ENCODE measurements at regions not wholly inside any gene's neighbourhood (a gene's known extent, or its start where the extent isn't known, plus 50 kb on each side); places are given as distances from the start of the nearest gene placed in this dataset.
"Not testable (repeated sequence)": the region's sequence is repeated elsewhere in the genome, so short reads cannot be mapped to it uniquely, and the experiment has no call there.

DNA sequence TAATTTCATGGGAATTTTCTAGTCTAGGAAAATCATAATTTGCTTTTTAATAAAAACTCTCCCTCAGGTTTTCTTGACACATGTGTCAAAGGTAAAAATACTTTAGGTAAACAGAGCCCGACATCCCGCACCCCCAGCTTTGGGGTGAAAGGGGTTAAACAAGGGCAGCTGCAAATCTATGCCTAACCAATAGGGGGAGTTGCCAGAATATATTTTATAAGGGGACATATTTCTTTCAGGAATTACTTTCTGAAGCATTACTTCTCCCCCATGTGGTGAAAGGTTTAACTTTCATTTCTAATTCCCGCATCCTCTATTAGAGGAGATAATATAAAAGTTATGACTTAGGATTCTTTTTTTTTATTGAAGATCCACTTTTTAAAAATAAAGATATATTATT, 53.9 kb upstream of the HEPH start:
- peak; percentile 9 for DNase-seq

DNA sequence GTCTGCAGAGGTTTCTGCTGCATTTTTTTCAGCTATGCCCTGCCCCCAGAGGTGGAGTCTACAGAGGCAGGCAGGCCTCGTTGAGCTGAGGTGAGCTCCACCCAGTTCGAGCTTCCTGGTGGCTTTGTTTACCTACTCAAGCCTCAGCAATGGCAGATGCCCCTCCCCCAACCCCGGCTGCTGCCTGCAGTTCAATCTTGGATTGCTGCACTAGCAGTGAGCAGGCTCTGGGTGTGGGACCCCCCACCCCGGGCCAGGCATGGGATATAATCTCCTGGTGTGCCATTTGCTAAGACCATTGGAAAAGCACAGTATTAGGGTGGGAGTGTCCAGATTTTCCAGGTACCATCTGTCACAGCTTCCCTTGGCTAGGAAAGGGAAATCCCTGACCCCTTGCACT, 56.2 kb upstream of the HEPH start:
- DNase-seq = not testable (repeated sequence)

GRCh38 chrX:66102398-66102797, 61.6 kb upstream of the HEPH start:
- DNase-seq = not testable (repeated sequence)

GRCh38 chrX:66098162-66098561, 58.3 kb upstream of the VSIG4 start:
- no peak for DNase-seq

DNA sequence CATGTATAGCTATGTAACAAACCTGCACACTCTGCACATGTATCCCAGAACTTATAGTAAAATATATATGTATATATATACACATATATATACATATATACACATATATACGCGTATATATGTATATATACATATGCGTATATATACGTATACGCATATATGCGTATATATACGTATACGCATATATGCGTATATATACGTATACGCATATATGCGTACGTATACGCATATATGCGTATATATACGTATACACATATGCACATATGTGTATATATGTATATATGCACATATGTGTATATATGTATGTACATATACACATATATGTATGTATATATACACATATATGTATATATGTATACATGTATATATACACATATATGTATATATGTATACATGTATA, 57.1 kb upstream of the VSIG4 start:
- not testable (repeated sequence) for DNase-seq

- not testable (repeated sequence) for DNase-seq
Observed at GRCh38 chrX:66090004-66090403, 50.1 kb upstream of the VSIG4 start.
